ENCODE measurements at regions not wholly inside any gene's neighbourhood (a gene's known extent, or its start where the extent isn't known, plus 50 kb on each side); places are given as distances from the start of the nearest gene placed in this dataset.
"Not testable (repeated sequence)": the region's sequence is repeated elsewhere in the genome, so short reads cannot be mapped to it uniquely, and the experiment has no call there.

DNA sequence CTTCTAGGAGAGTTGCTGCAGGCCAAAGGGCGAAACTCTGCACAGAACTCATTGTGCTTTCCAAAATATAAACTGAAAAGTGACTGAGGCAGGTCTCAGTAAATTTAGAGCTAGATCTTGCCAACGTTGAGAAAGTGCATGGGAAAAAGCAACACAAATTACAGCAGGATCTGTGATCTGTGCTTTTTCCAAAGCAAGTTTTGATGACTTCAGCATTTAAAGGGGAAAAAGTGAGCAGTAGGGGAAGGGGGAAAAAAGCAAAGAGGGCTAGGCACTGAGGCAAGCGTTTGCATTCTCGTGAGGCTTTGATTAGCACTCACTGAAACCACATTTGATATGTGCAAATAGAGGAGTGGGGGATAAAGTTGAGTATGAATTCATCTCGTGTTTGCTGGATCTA lies 351.5 kb upstream of the NPAP1 start:
- DNase-seq: not testable (repeated sequence)

- not testable (repeated sequence) for DNase-seq
Measured at GRCh38 chr15:24326513-24326912, 349.1 kb upstream of the NPAP1 start.

DNA sequence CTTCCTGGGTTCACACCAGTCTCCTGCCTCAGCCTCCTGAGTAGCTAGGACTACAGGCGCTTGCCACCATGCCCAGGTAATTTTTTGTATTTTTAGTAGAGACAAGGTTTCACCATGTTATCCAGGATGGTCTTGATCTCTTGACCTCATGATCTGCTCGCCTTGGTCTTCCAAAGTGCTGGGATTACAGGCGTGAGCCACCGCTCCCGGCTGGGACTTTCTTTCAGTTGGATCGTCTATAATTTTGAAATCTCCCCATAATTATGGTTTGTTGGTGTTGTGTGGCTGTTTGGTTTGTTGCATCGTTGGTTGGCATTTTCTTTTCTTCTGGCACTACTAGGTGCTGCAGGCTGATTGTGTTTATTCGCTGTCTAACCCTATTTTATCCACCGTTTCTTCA lies 343.6 kb upstream of the NPAP1 start:
- not testable (repeated sequence) for DNase-seq

DNA sequence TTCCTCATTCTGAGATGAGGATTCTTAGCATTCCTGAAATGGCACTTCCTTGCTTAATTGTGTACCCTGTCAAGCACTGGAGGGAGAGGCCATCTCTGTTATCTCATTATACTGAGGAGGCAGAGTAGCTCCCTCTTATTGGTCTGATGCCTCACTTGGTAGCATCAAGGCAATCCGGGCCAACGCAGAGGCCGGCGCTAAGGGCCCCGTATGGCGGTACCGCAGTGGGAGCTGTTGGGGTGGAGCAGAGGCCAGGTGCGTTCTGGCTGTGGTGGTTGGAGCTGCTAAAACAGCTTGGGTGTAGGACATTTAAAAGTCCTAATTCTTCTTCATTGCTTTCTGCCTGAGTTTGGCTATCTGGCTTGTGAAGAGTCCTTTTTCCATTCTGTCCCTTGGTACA lies 333.7 kb upstream of the NPAP1 start:
- DNase-seq: not testable (repeated sequence)

DNA sequence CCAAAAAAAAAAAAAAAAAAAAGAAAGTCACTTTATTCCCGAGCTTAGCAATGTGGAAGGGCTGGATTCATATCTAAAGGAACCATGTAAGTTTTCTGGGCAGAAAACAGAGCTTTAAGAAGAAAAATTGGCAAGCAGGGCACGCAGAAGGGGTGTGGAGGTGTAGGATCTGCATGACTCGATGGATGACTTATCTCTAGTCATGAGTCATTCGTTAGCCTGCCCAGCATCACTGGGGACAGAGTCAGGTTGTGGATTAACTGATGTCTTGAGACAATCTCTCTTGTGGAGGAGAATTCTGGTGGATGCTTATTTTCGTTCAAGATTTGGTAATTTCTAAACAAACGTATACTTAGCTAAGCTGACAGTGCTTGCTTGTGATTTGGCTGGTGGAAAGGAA lies 322.8 kb upstream of the NPAP1 start:
- DNase-seq: not testable (repeated sequence)

- DNase-seq: not testable (repeated sequence)
Measured at GRCh38 chr15:24381103-24381502, 294.5 kb upstream of the NPAP1 start.

GRCh38 chr15:24385258-24385657 lies 290.3 kb upstream of the NPAP1 start:
- not testable (repeated sequence) for DNase-seq

GRCh38 chr15:24394303-24394702 lies 281.3 kb upstream of the NPAP1 start:
- DNase-seq: no peak

- DNase-seq: not testable (repeated sequence)
Measured at GRCh38 chr15:24412649-24413048, 262.9 kb upstream of the NPAP1 start.

DNA sequence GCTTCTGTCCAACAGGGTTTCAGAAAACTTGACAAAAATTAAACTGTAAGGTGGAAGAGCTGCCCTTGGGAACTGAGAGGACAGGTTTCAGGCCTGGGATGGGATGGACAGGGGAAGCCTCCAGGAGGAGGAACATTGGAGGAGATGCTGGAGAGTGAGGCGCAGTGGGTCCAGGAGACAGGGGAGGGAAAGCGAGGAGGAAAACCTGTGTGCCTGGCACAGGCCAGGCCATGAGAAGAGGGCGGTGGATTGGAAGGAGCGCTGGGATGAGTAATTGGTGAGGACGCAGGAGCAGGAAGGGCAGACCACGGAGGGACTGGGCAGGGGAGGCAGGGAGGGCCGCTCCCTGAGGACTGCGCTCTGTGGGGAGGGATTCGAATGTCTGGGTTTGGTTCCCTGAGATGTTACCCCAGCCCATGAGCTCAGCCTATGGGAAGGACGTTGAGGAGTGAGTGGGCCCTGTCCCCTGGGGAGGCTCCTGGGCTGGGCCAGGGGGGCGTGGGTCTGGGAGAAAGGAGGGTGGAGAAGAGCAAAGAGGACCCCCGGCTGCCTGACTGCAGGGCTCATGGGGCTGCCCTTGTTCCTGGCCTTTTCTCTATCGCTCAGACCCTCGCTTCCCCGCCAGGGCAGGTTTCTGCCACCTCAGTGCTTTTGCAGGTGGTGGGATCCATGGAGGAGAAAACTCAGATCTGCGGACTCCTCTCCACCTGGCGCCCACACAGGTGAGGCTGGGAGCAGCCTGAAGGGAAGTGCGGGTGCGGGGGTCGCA lies 249.1 kb upstream of the NPAP1 start:
- not testable (repeated sequence) for DNase-seq

- DNase-seq: not testable (repeated sequence)
Measured at GRCh38 chr15:24427055-24427400, 248.5 kb upstream of the NPAP1 start.

DNA sequence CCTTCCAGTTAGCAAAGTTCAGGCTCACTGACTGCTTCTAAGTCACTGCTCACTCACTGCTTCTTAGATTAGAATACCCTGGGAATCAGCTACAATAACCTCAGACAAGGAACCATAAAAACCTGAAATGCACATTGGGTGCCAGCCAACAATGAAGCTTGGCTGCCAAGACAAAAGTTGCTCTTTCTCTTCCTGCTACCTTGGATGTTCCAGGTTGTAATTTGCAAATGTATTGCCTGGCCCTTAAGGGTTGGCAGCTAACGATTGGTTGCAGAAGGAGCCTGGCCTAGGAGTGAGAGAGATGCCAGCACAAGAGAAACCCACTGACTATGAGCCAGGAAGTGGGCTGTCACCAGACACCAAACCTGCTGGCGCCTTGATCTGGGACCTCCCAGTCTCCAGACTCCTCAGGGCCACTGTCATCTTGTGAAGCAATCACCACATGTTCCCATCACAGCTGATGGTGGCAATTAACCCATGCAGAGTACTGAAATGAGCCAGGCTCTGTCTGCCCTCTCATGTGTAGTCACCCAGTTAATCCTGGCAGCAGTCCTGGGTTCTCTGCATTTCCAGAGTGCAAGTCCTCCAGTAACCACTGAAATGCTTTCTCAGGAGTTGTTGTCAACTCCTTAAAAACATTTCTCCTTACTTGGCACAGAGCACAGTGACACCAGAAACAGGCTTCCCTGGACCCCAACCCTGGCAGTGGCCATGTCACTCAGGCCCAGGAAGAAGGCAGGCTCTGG lies 240.3 kb upstream of the NPAP1 start:
- not testable (repeated sequence) for DNase-seq

GRCh38 chr15:24437270-24437669 lies 238.3 kb upstream of the NPAP1 start:
- DNase-seq: not testable (repeated sequence)

GRCh38 chr15:24437735-24438134 lies 237.8 kb upstream of the NPAP1 start:
- not testable (repeated sequence) for DNase-seq

DNA sequence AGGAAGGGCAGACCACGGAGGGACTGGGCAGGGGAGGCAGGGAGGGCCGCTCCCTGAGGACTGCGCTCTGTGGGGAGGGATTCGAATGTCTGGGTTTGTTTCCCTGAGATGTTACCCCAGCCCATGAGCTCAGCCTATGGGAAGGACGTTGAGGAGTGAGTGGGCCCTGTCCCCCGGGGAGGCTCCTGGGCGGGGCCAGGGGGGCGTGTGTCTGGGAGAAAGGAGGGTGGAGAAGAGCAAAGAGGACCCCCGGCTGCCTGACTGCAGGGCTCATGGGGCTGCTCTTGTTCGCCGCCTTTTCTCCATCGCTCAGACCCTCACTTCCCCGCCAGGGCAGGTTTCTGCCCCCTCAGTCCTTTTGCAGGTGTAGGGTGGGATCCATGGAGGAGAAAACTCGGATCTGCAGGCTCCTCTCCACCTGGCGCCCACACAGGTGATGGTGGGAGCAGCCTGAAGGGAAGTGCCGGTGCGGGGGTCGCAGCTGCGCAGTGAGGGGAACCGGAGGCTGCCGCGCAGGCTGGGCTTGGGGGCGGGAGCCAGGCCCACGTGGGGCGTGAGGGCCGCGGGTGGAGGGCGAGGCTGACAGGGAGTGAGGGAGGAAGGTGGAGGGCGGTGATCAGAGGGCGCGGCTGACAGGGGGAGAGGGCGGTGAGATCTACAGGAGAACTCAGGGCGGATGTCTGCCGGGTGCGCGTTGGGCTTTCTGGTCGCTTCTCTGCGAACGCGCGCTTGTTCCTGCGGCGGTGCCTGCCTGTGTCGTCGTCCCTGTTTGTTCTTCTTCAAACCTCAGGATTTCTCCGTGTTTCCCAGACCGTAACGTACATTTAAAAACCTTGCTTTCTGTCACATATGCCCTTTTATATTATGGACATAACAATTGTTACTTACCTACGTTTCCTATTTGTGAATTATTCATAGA lies 198.2 kb upstream of the NPAP1 start:
- DNase-seq: not testable (repeated sequence)

DNA sequence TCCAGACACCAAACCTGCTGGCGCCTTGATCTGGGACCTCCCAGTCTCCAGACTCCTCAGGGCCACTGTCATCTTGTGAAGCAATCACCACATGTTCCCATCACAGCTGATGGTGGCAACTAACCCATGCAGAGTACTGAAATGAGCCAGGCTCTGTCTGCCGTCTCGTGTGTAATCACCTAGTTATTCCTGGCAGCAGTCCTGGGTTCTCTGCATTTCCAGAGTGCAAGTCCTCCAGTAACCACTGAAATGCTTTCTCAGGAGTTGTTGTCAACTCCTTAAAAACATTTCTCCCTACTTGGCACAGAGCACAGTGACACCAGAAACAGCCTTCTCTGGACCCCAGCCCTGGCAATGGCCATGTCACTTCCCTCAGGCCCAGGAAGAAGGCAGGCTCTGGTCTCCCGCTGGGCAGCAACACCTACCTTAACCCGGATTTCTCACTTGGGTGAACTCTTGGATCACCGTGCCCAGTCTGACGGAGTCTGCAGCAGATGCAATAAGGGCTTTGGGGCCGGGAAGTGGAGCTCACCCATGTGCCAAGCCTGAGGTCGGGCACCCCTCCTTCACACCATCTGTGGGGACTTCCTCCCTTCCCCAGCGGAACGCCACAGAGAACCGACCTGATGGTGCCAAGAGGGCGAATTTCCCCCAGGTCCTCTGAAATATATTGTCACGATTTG lies 189.5 kb upstream of the NPAP1 start:
- not testable (repeated sequence) for DNase-seq

GRCh38 chr15:24488164-24488907 lies 187.2 kb upstream of the NPAP1 start:
- not testable (repeated sequence) for DNase-seq

DNA sequence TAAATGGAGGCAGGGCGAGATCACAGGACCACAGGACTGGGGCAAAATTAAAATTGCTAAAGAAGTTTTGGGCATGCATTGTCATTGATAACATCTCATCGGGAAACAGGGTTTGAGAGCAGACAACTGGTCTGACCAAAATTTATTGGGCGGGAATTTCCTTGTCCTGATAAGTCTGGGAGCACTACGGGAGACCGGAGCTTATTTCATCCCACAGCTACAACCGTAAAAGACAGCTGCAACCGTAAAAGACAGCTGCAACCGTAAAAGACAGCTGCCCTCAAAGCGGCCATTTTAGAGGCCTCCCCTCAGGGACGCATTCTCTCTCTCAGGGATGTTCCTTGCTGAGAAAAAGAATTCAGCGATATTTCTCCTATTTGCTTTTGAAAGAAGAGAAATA lies 170.4 kb upstream of the NPAP1 start:
- DNase-seq: not testable (repeated sequence)

DNA sequence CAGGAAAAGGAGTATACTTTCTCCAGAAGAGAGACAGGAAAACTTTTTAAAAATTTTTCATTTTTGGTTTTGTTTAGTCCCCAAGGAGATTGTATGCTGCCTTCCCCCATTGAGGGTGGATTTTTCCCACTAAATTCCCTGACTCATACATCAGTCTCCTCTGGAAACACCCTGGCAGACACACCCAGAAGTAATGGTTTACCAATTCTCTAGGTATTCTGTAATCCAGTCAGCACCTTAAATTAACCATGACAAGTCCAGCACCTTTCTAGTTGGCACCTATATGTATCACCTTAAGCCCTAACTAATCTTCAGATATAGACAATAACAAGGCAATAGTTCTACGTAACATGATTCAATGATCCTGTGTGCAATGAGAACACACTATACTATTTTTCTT lies 165.9 kb upstream of the NPAP1 start:
- DNase-seq: not testable (repeated sequence)

GRCh38 chr15:24511598-24511997 lies 164.0 kb upstream of the NPAP1 start:
- DNase-seq: not testable (repeated sequence)

GRCh38 chr15:24518772-24519171 lies 156.8 kb upstream of the NPAP1 start:
- DNase-seq: not testable (repeated sequence)

- DNase-seq: not testable (repeated sequence)
Measured at GRCh38 chr15:24531235-24531634, 144.3 kb upstream of the NPAP1 start.

Measured in activated CD4-positive, alpha-beta T cell treated with anti-CD3 and anti-CD28 coated beads for 48 hours (primary cell).